Vagina (tissue), 2 donors: ENCODE measurements at regions not wholly inside any gene's neighbourhood (a gene's known extent, or its start where the extent isn't known, plus 50 kb on each side); places are given as distances from the start of the nearest gene placed in this dataset.

Experiments used
- DNase-seq, 2 donors: peaks; one replicate each; pipeline ENCODE4 v3.0.0-alpha.2; 2017; ENCODE audit errors: extremely low spot score in 2 of 2
- H3K27ac ChIP-seq: fragments of 200-600 bp; sonication (generic); one replicate; pipeline ENCODE4 v1.5.1; 2019
- H3K27me3 ChIP-seq: fragments of 200-600 bp; sonication (generic); one replicate; pipeline ENCODE4 v1.5.1; 2019
- H3K36me3 ChIP-seq, 2 donors: fragments of 200-600 bp; sonication (generic); one replicate each; pipeline ENCODE4 v1.5.1; 2017 to 2019
- H3K4me1 ChIP-seq: fragments of 200-600 bp; sonication (generic); one replicate; pipeline ENCODE4 v1.5.1; 2019
- H3K4me3 ChIP-seq, 2 donors: fragments of 200-600 bp; sonication (generic); 1 replicate in 1 of 2; 2 replicates in 1 of 2; pipeline ENCODE4 v1.5.1; 2016 to 2019
- H3K9me3 ChIP-seq: fragments of 200-600 bp; sonication (generic); one replicate; pipeline ENCODE4 v1.5.1; 2019
- CTCF ChIP-seq, 3 experiments: fragments of 450-650 bp in 2 of 3; fragments of 200-600 bp in 1 of 3; sonication (generic) in 1 of 3; IDR thresholded peaks; one replicate each; pipeline ENCODE4 v1.5.1; 2017 to 2019; ENCODE audit warnings: antibody characterized with exemption in 3 of 3, mild to moderate bottlenecking in 2 of 3, moderate library complexity in 2 of 3
- POLR2A ChIP-seq, 2 donors: fragments of 450-650 bp; IDR thresholded peaks; one replicate each; pipeline ENCODE4 v1.6.1; 2017; ENCODE audit warnings: antibody characterized with exemption in 2 of 2, mild to moderate bottlenecking in 2 of 2, moderate library complexity in 2 of 2
- POLR2AphosphoS5 ChIP-seq, 2 donors: sonication (generic); formaldehyde crosslinking; IDR thresholded peaks; one replicate each; pipeline ENCODE4 v1.9.0; 2017; ENCODE audit warnings: antibody characterized with exemption in 2 of 2, mild to moderate bottlenecking in 2 of 2, low read depth in 1 of 2; ENCODE audit not compliant: insufficient read depth in 1 of 2
- intact Hi-C: fragments of 100-400 bp; cut with DNase I; formaldehyde crosslinking; loops from one replicate; pipeline ENCODE4 v1.15.1; 2023

DNA sequence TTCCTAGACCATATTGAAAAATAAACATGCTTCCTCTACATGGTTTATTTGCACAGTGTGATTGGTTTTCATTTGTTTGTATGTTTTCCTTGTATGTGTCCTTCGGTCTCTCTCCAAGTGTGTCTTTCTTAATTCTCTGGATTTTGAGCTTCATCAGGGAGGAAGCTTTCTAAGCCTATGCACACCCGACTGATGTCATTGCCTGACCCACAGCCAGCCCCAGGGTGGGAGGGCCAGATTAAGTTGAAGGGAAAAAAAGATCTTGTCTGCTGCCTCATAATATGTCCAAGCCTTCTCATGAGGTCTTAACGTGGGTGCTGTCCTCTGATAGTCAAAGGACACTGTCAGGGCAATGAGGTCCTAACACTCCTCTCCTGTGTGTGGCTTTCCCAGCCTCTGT lies 115.2 kb downstream of the MARCHF4 start:
- Histone ChIP-seq H3K4me1 (no peaks in the 10 kb centered on the region), H3K4me3 (no peak overlapping the region), H3K9me3 (no peaks in the 10 kb centered on the region), H3K27ac (no peak overlapping the region), H3K36me3 (no peaks in the 10 kb centered on the region), H3K27me3 (no peaks in the 10 kb centered on the region)
- intact Hi-C loops, result no loop called here
- no peak for DNase-seq
- TF ChIP-seq POLR2AphosphoS5 (IDR thresholded peaks at IDR 0.05; ENCODE audit: insufficient read depth in 1 of 2, low read depth in 1 of 2) (no peak), POLR2A (IDR thresholded peaks at IDR 0.05) (no peak), CTCF (IDR thresholded peaks at IDR 0.05) (no peak)
